Trophoblast cell (in vitro differentiated cells and primary cell): ENCODE measurements at regions not wholly inside any gene's neighbourhood (a gene's known extent, or its start where the extent isn't known, plus 50 kb on each side); places are given as distances from the start of the nearest gene placed in this dataset.
"Not testable (repeated sequence)": the region's sequence is repeated elsewhere in the genome, so short reads cannot be mapped to it uniquely, and the experiment has no call there.

Experiments used
- DNase-seq, 2 donors: peaks; one replicate each; pipeline ENCODE4 v3.0.0-alpha.2; 2016
- H2AFZ ChIP-seq: 2 replicates; pipeline ENCODE4 v1.6.1; 2013; ENCODE audit warnings: low read length, moderate library complexity, mild to moderate bottlenecking; ENCODE audit not compliant: insufficient read depth, poor library complexity
- H2AK5ac ChIP-seq: 2 replicates; pipeline ENCODE4 v1.6.1; 2013; ENCODE audit warnings: mild to moderate bottlenecking, low read length
- H2BK120ac ChIP-seq: 2 replicates; pipeline ENCODE4 v1.6.1; 2013; ENCODE audit warnings: low read length, mild to moderate bottlenecking, moderate library complexity; ENCODE audit not compliant: insufficient read depth, poor library complexity
- H2BK12ac ChIP-seq: 2 replicates; pipeline ENCODE4 v1.6.1; 2013; ENCODE audit warnings: mild to moderate bottlenecking, low read length, moderate library complexity
- H2BK5ac ChIP-seq: 2 replicates; pipeline ENCODE4 v1.6.1; 2013; ENCODE audit warnings: low read length, low read depth, moderate library complexity, mild to moderate bottlenecking; ENCODE audit not compliant: poor library complexity
- H3K14ac ChIP-seq: 2 replicates; pipeline ENCODE4 v1.6.1; 2013; ENCODE audit warnings: mild to moderate bottlenecking, low read length
- H3K18ac ChIP-seq: 2 replicates; pipeline ENCODE4 v1.6.1; 2013; ENCODE audit warnings: mild to moderate bottlenecking, low read length
- H3K23ac ChIP-seq: 2 replicates; pipeline ENCODE4 v1.6.1; 2013; ENCODE audit warnings: low read length
- H3K27ac ChIP-seq: 2 replicates; pipeline ENCODE4 v1.5.1; 2013; ENCODE audit warnings: low read depth, mild to moderate bottlenecking, inconsistent platforms, low read length, moderate library complexity
- H3K27me3 ChIP-seq: 2 replicates; pipeline ENCODE4 v1.6.1; 2013; ENCODE audit warnings: inconsistent platforms, mild to moderate bottlenecking, low read length, moderate library complexity; ENCODE audit not compliant: insufficient read depth
- H3K36me3 ChIP-seq, 2 experiments: 1 replicate in 1 of 2; 2 replicates in 1 of 2; pipeline ENCODE4 v1.6.1; 2013; ENCODE audit warnings: low read length in 2 of 2, mild to moderate bottlenecking in 2 of 2, moderate library complexity in 1 of 2; ENCODE audit not compliant: insufficient read depth in 2 of 2, control insufficient read depth in 1 of 2
- H3K4ac ChIP-seq: 2 replicates; pipeline ENCODE4 v1.6.1; 2013; ENCODE audit warnings: low read depth, mild to moderate bottlenecking, low read length, moderate library complexity
- H3K4me1 ChIP-seq, 2 experiments: 1 replicate in 1 of 2; 2 replicates in 1 of 2; pipeline ENCODE4 v1.6.1; 2013; ENCODE audit warnings: low read length in 2 of 2, mild to moderate bottlenecking in 2 of 2, moderate library complexity in 1 of 2; ENCODE audit not compliant: insufficient read depth in 2 of 2, control insufficient read depth in 1 of 2
- H3K4me2 ChIP-seq: 2 replicates; pipeline ENCODE4 v1.6.1; 2013; ENCODE audit warnings: inconsistent platforms, mild to moderate bottlenecking, low read length, moderate library complexity
- H3K4me3 ChIP-seq: 2 replicates; pipeline ENCODE4 v1.5.1; 2013; ENCODE audit warnings: mild to moderate bottlenecking, low read depth, low read length, inconsistent platforms
- H3K79me1 ChIP-seq: one replicate; pipeline ENCODE4 v1.6.1; 2013; ENCODE audit warnings: low read length
- H3K79me2 ChIP-seq: 2 replicates; pipeline ENCODE4 v1.6.1; 2013; ENCODE audit warnings: low read length, mild to moderate bottlenecking; ENCODE audit not compliant: control insufficient read depth, insufficient read depth, poor library complexity
- H3K9ac ChIP-seq: 2 replicates; pipeline ENCODE4 v1.6.1; 2013; ENCODE audit warnings: mild to moderate bottlenecking, low read length
- H3K9me3 ChIP-seq: 2 replicates; pipeline ENCODE4 v1.6.1; 2013; ENCODE audit warnings: low read depth, mild to moderate bottlenecking, control low read depth, inconsistent platforms, low read length; ENCODE audit not compliant: insufficient read depth
- H4K12ac ChIP-seq: 2 replicates; pipeline ENCODE4 v1.6.1; 2013; ENCODE audit warnings: low read depth, mild to moderate bottlenecking, low read length, moderate library complexity
- H4K8ac ChIP-seq: 2 replicates; pipeline ENCODE4 v1.6.1; 2013; ENCODE audit warnings: low read depth, mild to moderate bottlenecking, low read length, moderate library complexity
- H4K91ac ChIP-seq: one replicate; pipeline ENCODE4 v1.6.1; 2013; ENCODE audit warnings: low read depth, mild to moderate bottlenecking, low read length, moderate library complexity
- WGBS: extraction: QIAGEN DNeasy Blood & Tissue Kit; methylation state at CpG from one replicate; pipeline ENCODE4 v1.1.7; 2013; ENCODE audit warnings: missing lambda C conversion rate; ENCODE audit not compliant: insufficient read length, insufficient coverage; ENCODE audit errors: extremely low coverage; 5-methylcytosine and 5-hydroxymethylcytosine counted together

DNA sequence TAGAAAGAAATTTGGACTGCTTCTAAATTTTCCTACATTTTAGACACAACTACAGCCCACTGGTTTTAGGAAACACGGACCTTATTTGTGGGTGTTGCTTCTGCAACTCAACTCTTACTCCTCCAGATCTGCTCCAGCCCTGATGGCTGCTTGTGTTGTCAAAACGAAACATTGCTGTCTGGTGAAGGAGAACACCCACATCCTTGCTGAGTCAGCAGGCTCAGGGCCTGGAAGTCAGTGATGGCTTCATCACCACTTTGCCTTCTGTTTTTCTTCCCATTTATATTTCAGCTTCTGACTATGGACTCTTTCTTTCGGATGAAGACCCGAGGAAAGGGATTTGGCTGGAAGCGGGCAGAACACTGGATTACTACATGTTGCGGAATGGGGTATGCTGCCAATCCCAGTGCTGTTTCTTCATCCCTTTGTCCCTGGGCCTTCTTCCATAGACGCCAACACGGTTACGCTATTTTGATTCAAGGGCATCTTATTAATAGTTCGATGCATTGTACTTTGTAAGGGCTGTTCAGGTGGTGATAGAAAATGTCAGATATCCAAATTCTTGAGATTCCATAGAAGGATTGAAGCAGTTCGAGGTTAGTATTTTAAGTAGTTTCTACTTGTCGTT lies 392.6 kb upstream of the TPM1 start:
- Histone ChIP-seq H3K4ac (no peak overlapping the region), H2BK5ac (no peak overlapping the region), H3K4me3 (no peak overlapping the region), H2BK12ac (peak overlapping the region; percentile 12), H4K91ac (no peak overlapping the region), H3K9me3 (no peaks in the 10 kb centered on the region), H3K79me2 (no peaks in the 10 kb centered on the region), H3K36me3 (peaks cover 0 to 10% of the 10 kb centered on the region in 2 experiments), H2BK120ac (peak overlapping the region; percentile 0), H3K4me2 (no peak overlapping the region), H3K18ac (no peak overlapping the region), H4K12ac (no peak overlapping the region), H2AK5ac (no peak overlapping the region), H3K23ac (no peak overlapping the region), H3K27me3 (no peaks in the 10 kb centered on the region), H3K27ac (peak overlapping the region; percentile 11), H4K8ac (no peak overlapping the region), H3K9ac (no peak overlapping the region), H3K14ac (no peak overlapping the region), H3K79me1 (peaks cover 3% of the 10 kb centered on the region), H3K4me1 (peaks cover 7 to 9% of the 10 kb centered on the region in 2 experiments), H2AFZ (no peak overlapping the region)
- DNase-seq, result no peak
- WGBS, result 100% methylated on average over 2 of the region's 12 CpGs

GRCh38 chr15:62653122-62653521 lies 389.4 kb upstream of the TPM1 start:
- no peak overlapping the region for H3K4me3 ChIP-seq
- no peak overlapping the region for H2AFZ ChIP-seq
- H3K14ac ChIP-seq, result no peak overlapping the region
- no peak overlapping the region for H3K4me2 ChIP-seq
- H2BK120ac ChIP-seq, result no peak overlapping the region
- no peaks in the 10 kb centered on the region for H3K27me3 ChIP-seq
- no peak overlapping the region for H4K8ac ChIP-seq
- H2BK5ac ChIP-seq, result no peak overlapping the region
- H4K91ac ChIP-seq, result no peak overlapping the region
- peaks cover 7 to 10% of the 10 kb centered on the region in 2 experiments for H3K4me1 ChIP-seq
- peaks cover 3% of the 10 kb centered on the region for H3K79me1 ChIP-seq
- H3K4ac ChIP-seq, result no peak overlapping the region
- no peak overlapping the region for H3K23ac ChIP-seq
- H2BK12ac ChIP-seq, result no peak overlapping the region
- H3K36me3 ChIP-seq, result peaks cover 2 to 14% of the 10 kb centered on the region in 2 experiments
- no peaks in the 10 kb centered on the region for H3K79me2 ChIP-seq
- no peak overlapping the region for H3K18ac ChIP-seq
- no peak overlapping the region for H4K12ac ChIP-seq
- no peak overlapping the region for H2AK5ac ChIP-seq
- DNase-seq, result no peak
- WGBS, result no CpG with 5 or more reads among the region's 3 CpGs
- H3K27ac ChIP-seq, result no peak overlapping the region
- H3K9ac ChIP-seq, result no peak overlapping the region
- no peaks in the 10 kb centered on the region for H3K9me3 ChIP-seq

DNA sequence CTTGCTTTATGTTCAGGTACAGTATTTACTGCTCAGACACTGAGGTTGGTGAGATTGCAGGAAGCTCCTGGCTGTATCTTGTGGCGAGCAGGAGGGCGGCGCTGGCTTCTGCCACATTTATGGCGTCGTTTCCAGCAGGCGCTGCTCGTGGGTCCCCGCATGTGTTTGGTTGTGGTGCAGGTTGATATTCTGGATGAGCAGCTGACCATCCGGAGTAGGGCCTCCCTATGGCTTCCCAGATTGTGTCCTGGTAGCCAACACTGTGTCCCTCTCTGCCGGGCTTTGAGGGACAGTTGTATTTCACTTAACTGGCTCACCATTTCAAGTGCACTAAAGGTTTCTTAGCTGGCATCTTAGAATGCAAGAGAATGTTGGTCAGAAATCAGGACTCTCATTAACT lies 386.5 kb upstream of the TPM1 start:
- H2BK12ac ChIP-seq, result no peak overlapping the region
- H3K27me3 ChIP-seq, result no peaks in the 10 kb centered on the region
- H3K9me3 ChIP-seq, result no peaks in the 10 kb centered on the region
- DNase-seq, result no peak
- no peak overlapping the region for H4K91ac ChIP-seq
- H3K4me3 ChIP-seq, result no peak overlapping the region
- no peaks in the 10 kb centered on the region for H3K79me1 ChIP-seq
- no peak overlapping the region for H3K4ac ChIP-seq
- H3K36me3 ChIP-seq, result peaks cover 2 to 15% of the 10 kb centered on the region in 2 experiments
- H2AFZ ChIP-seq, result no peak overlapping the region
- no CpG with 5 or more reads among the region's 10 CpGs for WGBS
- H2BK5ac ChIP-seq, result no peak overlapping the region
- no peak overlapping the region for H2AK5ac ChIP-seq
- H3K9ac ChIP-seq, result no peak overlapping the region
- no peak overlapping the region for H3K4me2 ChIP-seq
- no peak overlapping the region for H3K23ac ChIP-seq
- H4K12ac ChIP-seq, result no peak overlapping the region
- no peak overlapping the region for H3K27ac ChIP-seq
- no peak overlapping the region for H2BK120ac ChIP-seq
- no peak overlapping the region for H3K14ac ChIP-seq
- H3K79me2 ChIP-seq, result no peaks in the 10 kb centered on the region
- H3K18ac ChIP-seq, result no peak overlapping the region
- H3K4me1 ChIP-seq, result peaks cover 0 to 7% of the 10 kb centered on the region in 2 experiments
- H4K8ac ChIP-seq, result no peak overlapping the region

DNA sequence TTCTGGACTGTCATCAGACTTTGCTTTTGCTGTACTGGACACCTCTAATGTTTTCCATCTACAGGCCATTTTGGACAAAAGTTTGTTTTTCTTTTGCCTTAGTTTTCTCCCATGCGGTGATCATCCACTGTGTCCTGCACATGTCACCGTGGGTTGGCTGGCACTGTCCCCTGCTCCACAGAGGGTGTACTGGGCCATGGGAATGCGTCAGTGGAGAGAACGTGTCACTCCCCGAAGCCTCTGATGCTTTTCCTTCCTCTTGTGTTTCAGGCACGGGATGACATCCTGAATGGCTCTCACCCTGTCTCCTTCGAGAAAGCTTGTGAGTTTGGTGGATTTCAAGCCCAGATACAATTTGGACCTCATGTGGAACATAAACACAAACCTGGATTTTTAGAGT lies 385.0 kb upstream of the TPM1 start:
- H4K91ac ChIP-seq, H3K4me1 ChIP-seq, H2BK5ac ChIP-seq, H3K4ac ChIP-seq, H4K8ac ChIP-seq, DNase-seq, H3K23ac ChIP-seq, H4K12ac ChIP-seq, H3K27me3 ChIP-seq, H2BK12ac ChIP-seq, H2AK5ac ChIP-seq, H3K18ac ChIP-seq, H2AFZ ChIP-seq, H3K9ac ChIP-seq, H3K79me1 ChIP-seq, H2BK120ac ChIP-seq, H3K4me3 ChIP-seq, H3K27ac ChIP-seq, H3K14ac ChIP-seq, H3K79me2 ChIP-seq, H3K4me2 ChIP-seq, H3K9me3 ChIP-seq: not testable (repeated sequence)
- no CpG with 5 or more reads among the region's 7 CpGs for WGBS
- peaks cover 2 to 13% of the 10 kb centered on the region in 2 experiments for H3K36me3 ChIP-seq
